Calu3 (cell line): ENCODE measurements at regions not wholly inside any gene's neighbourhood (a gene's known extent, or its start where the extent isn't known, plus 50 kb on each side); places are given as distances from the start of the nearest gene placed in this dataset.
A peak's percentile ranks its signal among the peaks of the same experiment; 100 is the strongest.

ENCODE experiments used
- BruUV-seq: library from RNA; stranded (reverse); fragments of 400-500 nt; replicated peaks from 2 replicates; lab custom pipeline; 2021; lab: Mats Ljungman, UMichigan
- CTCF ChIA-PET: fragments of 300-600 bp; sonication (Branson Sonifier 250); formaldehyde crosslinking; loops from one replicate; lab custom pipeline; 2022; ENCODE audit warnings: antibody characterized with exemption; lab: Charles Lee
- DNase-seq: peaks from one replicate; pipeline ENCODE4 v3.0.0; 2022
- H3K27ac Mint-ChIP-seq: one replicate; pipeline ENCODE4 v1.8.0; 2022; ENCODE audit warnings: mixed read lengths; ENCODE audit not compliant: unreplicated experiment
- H3K27me3 Mint-ChIP-seq: one replicate; pipeline ENCODE4 v1.8.0; 2022; ENCODE audit warnings: mixed read lengths; ENCODE audit not compliant: unreplicated experiment
- H3K36me3 Mint-ChIP-seq: one replicate; pipeline ENCODE4 v1.8.0; 2022; ENCODE audit warnings: mild to moderate bottlenecking, moderate library complexity, mixed read lengths; ENCODE audit not compliant: insufficient read depth, unreplicated experiment
- H3K4me1 Mint-ChIP-seq: one replicate; pipeline ENCODE4 v1.8.0; 2022; ENCODE audit warnings: mild to moderate bottlenecking, low read depth, mixed read lengths; ENCODE audit not compliant: unreplicated experiment
- H3K4me3 Mint-ChIP-seq: one replicate; pipeline ENCODE4 v1.8.0; 2022; ENCODE audit warnings: mild to moderate bottlenecking, low read depth, moderate library complexity, mixed read lengths; ENCODE audit not compliant: unreplicated experiment
- H3K9me3 Mint-ChIP-seq: one replicate; pipeline ENCODE4 v1.8.0; 2022; ENCODE audit warnings: low read depth, mixed read lengths; ENCODE audit not compliant: unreplicated experiment
- intact Hi-C: fragments of 100-400 bp; cut with micrococcal nuclease; formaldehyde crosslinking; loops from one replicate; pipeline ENCODE4 v1.10.0; 2022; ENCODE audit not compliant: unreplicated experiment
- TF ChIP-seq, protein P1 (sequence below): fragments of 200-600 bp; IDR thresholded peaks from one replicate; pipeline ENCODE4 v1.8.0; 2022; ENCODE audit warnings: antibody characterized with exemption; ENCODE audit not compliant: unreplicated experiment

DNA sequence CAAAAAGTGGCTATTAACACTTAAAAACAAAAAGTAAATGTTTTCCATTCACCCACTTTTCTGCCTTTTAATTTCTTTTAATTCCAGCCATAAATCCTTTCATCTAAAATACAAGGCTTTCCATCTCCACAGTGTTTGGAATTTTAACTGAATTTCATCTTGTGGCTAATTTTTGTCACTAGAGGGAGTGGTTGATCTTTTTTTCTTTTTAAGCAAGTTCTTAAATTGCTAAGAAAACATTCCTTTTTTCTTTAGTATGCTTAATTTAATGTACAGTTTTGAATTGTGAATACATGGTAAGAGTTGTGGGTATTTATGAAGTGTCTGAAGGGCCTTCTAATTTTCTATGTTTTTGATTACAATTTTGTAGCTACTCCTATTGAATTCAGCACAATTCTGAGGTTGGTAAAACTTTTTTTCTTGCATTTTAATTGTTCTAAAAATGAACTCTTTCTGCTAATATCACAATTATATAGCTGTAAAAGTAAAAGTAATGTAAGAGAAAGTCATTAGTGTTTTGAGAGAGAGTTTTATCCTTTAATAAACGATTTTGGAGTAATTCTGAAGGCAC is 54.9 kb upstream of the ANK3 start:
- no peaks in the 10 kb centered on the region for H3K27me3 Mint-ChIP-seq
- intact Hi-C loops: loop anchor here (1.0 kb wide), 2 partner anchors 203 to 324 kb away; no protein-coding TSS in a partner anchor
- peaks cover 27% of the 10 kb centered on the region for H3K4me1 Mint-ChIP-seq
- peaks cover 4% of the 10 kb centered on the region for H3K36me3 Mint-ChIP-seq
- DNase-seq: no peak
- CTCF ChIA-PET: interaction anchor here (0.7 kb wide), 1 partner anchor 1123 kb away, joined by 3 read pairs; no protein-coding TSS in a partner anchor
- no peak overlapping the region for H3K27ac Mint-ChIP-seq
- H3K4me3 Mint-ChIP-seq: no peak overlapping the region
- H3K9me3 Mint-ChIP-seq: no peaks in the 10 kb centered on the region
- BruUV-seq: no TSS peak
- TF ChIP-seq, protein P1, sequence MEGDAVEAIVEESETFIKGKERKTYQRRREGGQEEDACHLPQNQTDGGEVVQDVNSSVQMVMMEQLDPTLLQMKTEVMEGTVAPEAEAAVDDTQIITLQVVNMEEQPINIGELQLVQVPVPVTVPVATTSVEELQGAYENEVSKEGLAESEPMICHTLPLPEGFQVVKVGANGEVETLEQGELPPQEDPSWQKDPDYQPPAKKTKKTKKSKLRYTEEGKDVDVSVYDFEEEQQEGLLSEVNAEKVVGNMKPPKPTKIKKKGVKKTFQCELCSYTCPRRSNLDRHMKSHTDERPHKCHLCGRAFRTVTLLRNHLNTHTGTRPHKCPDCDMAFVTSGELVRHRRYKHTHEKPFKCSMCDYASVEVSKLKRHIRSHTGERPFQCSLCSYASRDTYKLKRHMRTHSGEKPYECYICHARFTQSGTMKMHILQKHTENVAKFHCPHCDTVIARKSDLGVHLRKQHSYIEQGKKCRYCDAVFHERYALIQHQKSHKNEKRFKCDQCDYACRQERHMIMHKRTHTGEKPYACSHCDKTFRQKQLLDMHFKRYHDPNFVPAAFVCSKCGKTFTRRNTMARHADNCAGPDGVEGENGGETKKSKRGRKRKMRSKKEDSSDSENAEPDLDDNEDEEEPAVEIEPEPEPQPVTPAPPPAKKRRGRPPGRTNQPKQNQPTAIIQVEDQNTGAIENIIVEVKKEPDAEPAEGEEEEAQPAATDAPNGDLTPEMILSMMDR: peak; percentile 61

DNA sequence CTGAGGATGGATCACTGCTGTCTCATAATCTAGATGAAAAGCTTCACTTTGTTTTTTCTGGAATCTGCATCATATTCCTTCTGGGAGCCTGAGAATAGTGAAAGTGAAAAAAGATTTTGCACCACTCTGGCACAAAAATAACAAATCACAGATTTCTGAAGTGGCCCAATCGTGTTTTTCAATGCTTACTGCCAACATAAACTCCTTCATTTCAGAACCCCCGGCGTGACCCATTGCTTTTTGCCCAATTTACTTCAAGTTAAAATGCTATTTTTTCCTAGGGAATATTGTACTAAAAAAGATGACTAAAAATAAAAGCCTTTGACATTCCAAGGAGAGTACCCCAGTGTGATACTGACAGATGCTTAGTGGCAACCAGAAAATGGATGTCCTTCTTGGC is 53.7 kb upstream of the ANK3 start:
- intact Hi-C loops: no loop called here
- no peak for DNase-seq
- peaks cover 22% of the 10 kb centered on the region for H3K4me1 Mint-ChIP-seq
- H3K27ac Mint-ChIP-seq: no peak overlapping the region
- H3K9me3 Mint-ChIP-seq: no peaks in the 10 kb centered on the region
- no peak overlapping the region for H3K4me3 Mint-ChIP-seq
- no TSS peak for BruUV-seq
- H3K36me3 Mint-ChIP-seq: peaks cover 4% of the 10 kb centered on the region
- H3K27me3 Mint-ChIP-seq: no peaks in the 10 kb centered on the region
- TF ChIP-seq, protein P1: no peak
- CTCF ChIA-PET: interaction anchor here (1.1 kb wide), 1 partner anchor 175 kb away, joined by 3 read pairs; no protein-coding TSS in a partner anchor

DNA sequence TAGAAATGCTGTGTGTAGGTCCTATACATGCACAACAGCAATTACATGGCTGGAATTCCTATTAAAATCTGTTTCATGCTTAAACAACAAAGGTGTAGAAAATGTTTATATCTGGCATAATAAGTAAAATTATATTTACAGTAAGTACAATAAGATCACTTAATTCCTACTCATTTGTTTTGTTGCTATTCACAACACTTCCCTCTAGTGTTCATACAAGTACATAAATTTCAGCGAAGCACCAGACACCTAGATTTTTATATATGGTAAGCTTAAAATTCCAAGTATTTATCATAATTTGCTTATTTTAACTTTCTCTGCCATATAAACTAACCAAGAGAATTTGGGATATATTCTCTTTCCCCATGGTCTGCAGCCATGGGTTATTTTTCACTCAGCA is 51.8 kb upstream of the ANK3 start:
- BruUV-seq: no TSS peak
- Mint-ChIP-seq H3K4me3 (no peak overlapping the region), H3K9me3 (no peaks in the 10 kb centered on the region), H3K27ac (no peak overlapping the region), H3K4me1 (peaks cover 4% of the 10 kb centered on the region), H3K36me3 (no peaks in the 10 kb centered on the region), H3K27me3 (no peaks in the 10 kb centered on the region)
- no peak for DNase-seq
- intact Hi-C loops: no loop called here
- CTCF ChIA-PET: interaction anchor here (0.7 to 1.3 kb wide), 2 partner anchors 138 to 203 kb away, joined by 3 to 4 read pairs; no protein-coding TSS in a partner anchor
- TF ChIP-seq, protein P1: no peak

DNA sequence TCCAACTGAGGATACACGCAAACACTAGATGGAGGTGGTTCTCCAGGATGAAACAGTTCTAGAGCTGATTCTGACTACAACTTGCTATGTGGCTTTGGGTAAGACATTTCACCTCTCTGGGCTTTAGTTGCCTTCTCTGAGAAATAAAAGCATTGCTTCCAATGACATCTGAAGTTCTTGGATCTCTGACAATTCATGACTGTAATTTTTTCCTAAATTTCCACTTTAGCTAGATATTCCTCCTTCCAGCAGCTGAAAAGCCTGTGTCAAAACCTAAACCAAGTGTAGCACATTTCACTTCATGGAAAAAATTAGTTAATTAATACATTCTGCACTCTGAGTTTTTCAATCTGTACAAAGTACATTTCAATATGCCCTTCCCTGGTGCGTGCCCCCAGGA is 50.0 kb upstream of the ANK3 start:
- Mint-ChIP-seq H3K27ac (no peak overlapping the region), H3K27me3 (no peaks in the 10 kb centered on the region), H3K4me1 (no peaks in the 10 kb centered on the region), H3K4me3 (no peak overlapping the region), H3K36me3 (no peaks in the 10 kb centered on the region), H3K9me3 (no peaks in the 10 kb centered on the region)
- DNase-seq: no peak
- BruUV-seq: no TSS peak
- intact Hi-C loops: loop anchor here (10.0 kb wide), 1 partner anchor 235 kb away; no protein-coding TSS in a partner anchor
- CTCF ChIA-PET: no interaction called here
- TF ChIP-seq, protein P1: no peak
